NT2/D1 (cell line): ENCODE measurements at regions not wholly inside any gene's neighbourhood (a gene's known extent, or its start where the extent isn't known, plus 50 kb on each side); places are given as distances from the start of the nearest gene placed in this dataset.

Source experiments
- DNase-seq: peaks from one replicate; pipeline ENCODE4 v3.0.0-alpha.2; 2011; ENCODE audit warnings: low read depth, low spot score
- H3K27me3 ChIP-seq: 2 replicates; pipeline ENCODE4 v1.6.0; 2011; ENCODE audit warnings: mild to moderate bottlenecking; ENCODE audit not compliant: insufficient read length, insufficient read depth
- H3K36me3 ChIP-seq: 2 replicates; pipeline ENCODE4 v1.6.1; 2011; ENCODE audit warnings: mild to moderate bottlenecking, low read length, mixed read lengths; ENCODE audit not compliant: insufficient read depth, insufficient read length
- H3K4me1 ChIP-seq: 2 replicates; pipeline ENCODE4 v1.5.1; 2011; ENCODE audit not compliant: insufficient read depth, insufficient read length
- H3K4me3 ChIP-seq: 2 replicates; pipeline ENCODE4 v1.5.1; 2011; ENCODE audit warnings: low read depth; ENCODE audit not compliant: insufficient read length
- H3K9ac ChIP-seq: 2 replicates; pipeline ENCODE4 v1.6.0; 2011; ENCODE audit warnings: low read depth; ENCODE audit not compliant: insufficient read length
- H3K9me3 ChIP-seq: 2 replicates; pipeline ENCODE4 v1.5.1; 2011; ENCODE audit warnings: mild to moderate bottlenecking, low read length; ENCODE audit not compliant: insufficient read depth
- SUZ12 ChIP-seq: IDR thresholded peaks from 2 replicates; pipeline ENCODE4 v1.6.1; 2011; ENCODE audit not compliant: insufficient read length, insufficient read depth; ENCODE audit errors: extremely low read depth
- YY1 ChIP-seq: IDR thresholded peaks from 2 replicates; pipeline ENCODE4 v1.6.1; 2011; ENCODE audit not compliant: insufficient read length, insufficient read depth
- ZNF274 ChIP-seq: IDR thresholded peaks from 2 replicates; pipeline ENCODE4 v1.6.1; 2011; ENCODE audit warnings: mild to moderate bottlenecking, low read depth, low read length

GRCh38 chr9:88772575-88772974, 218.7 kb upstream of the S1PR3 start:
- Histone ChIP-seq H3K27me3 (no peaks in the 10 kb centered on the region), H3K4me3 (no peak overlapping the region), H3K9ac (no peak overlapping the region), H3K4me1 (no peaks in the 10 kb centered on the region), H3K9me3 (no peaks in the 10 kb centered on the region), H3K36me3 (no peaks in the 10 kb centered on the region)
- TF ChIP-seq ZNF274, result no peak
- no peak for TF ChIP-seq YY1
- no peak for TF ChIP-seq SUZ12
- DNase-seq, result no peak

GRCh38 chr9:88773126-88773525, 218.1 kb upstream of the S1PR3 start:
- Histone ChIP-seq H3K4me1 (no peaks in the 10 kb centered on the region), H3K36me3 (no peaks in the 10 kb centered on the region), H3K4me3 (no peak overlapping the region), H3K9me3 (no peaks in the 10 kb centered on the region), H3K27me3 (no peaks in the 10 kb centered on the region), H3K9ac (no peak overlapping the region)
- no peak for TF ChIP-seq SUZ12
- no peak for TF ChIP-seq ZNF274
- no peak for TF ChIP-seq YY1
- DNase-seq, result no peak

GRCh38 chr9:88773627-88774244, 217.5 kb upstream of the S1PR3 start:
- TF ChIP-seq SUZ12 (no peak), ZNF274 (no peak), YY1 (no peak)
- DNase-seq, result no peak
- no peak overlapping the region for H3K4me3 ChIP-seq
- H3K36me3 ChIP-seq, result no peaks in the 10 kb centered on the region
- H3K27me3 ChIP-seq, result no peaks in the 10 kb centered on the region
- H3K9ac ChIP-seq, result no peak overlapping the region
- H3K4me1 ChIP-seq, result no peaks in the 10 kb centered on the region
- no peaks in the 10 kb centered on the region for H3K9me3 ChIP-seq

GRCh38 chr9:88775037-88775471, 216.2 kb upstream of the S1PR3 start:
- DNase-seq, result no peak
- H3K9ac ChIP-seq, result no peak overlapping the region
- no peak for TF ChIP-seq ZNF274
- H3K36me3 ChIP-seq, result no peaks in the 10 kb centered on the region
- H3K4me1 ChIP-seq, result no peaks in the 10 kb centered on the region
- no peak overlapping the region for H3K4me3 ChIP-seq
- no peaks in the 10 kb centered on the region for H3K27me3 ChIP-seq
- H3K9me3 ChIP-seq, result no peaks in the 10 kb centered on the region

- H3K9ac ChIP-seq, result no peak overlapping the region
- DNase-seq, result no peak
- H3K9me3 ChIP-seq, result no peaks in the 10 kb centered on the region
- no peaks in the 10 kb centered on the region for H3K36me3 ChIP-seq
- H3K4me1 ChIP-seq, result no peaks in the 10 kb centered on the region
- no peak overlapping the region for H3K4me3 ChIP-seq
- no peak for TF ChIP-seq SUZ12
- TF ChIP-seq ZNF274, result no peak
- no peak for TF ChIP-seq YY1
- no peaks in the 10 kb centered on the region for H3K27me3 ChIP-seq
Observed at GRCh38 chr9:88775559-88775958, 215.7 kb upstream of the S1PR3 start.

GRCh38 chr9:88775966-88776365, 215.3 kb upstream of the S1PR3 start:
- H3K9ac ChIP-seq, result no peak overlapping the region
- no peak overlapping the region for H3K4me3 ChIP-seq
- no peaks in the 10 kb centered on the region for H3K4me1 ChIP-seq
- H3K27me3 ChIP-seq, result no peaks in the 10 kb centered on the region
- no peak for DNase-seq
- no peak for TF ChIP-seq ZNF274
- TF ChIP-seq SUZ12, result no peak
- TF ChIP-seq YY1, result no peak
- no peaks in the 10 kb centered on the region for H3K9me3 ChIP-seq
- H3K36me3 ChIP-seq, result no peaks in the 10 kb centered on the region

GRCh38 chr9:88776717-88777497, 214.4 kb upstream of the S1PR3 start:
- Histone ChIP-seq H3K4me1 (no peaks in the 10 kb centered on the region), H3K4me3 (no peak overlapping the region), H3K27me3 (no peaks in the 10 kb centered on the region), H3K9me3 (no peaks in the 10 kb centered on the region), H3K9ac (no peak overlapping the region), H3K36me3 (no peaks in the 10 kb centered on the region)
- DNase-seq, result no peak
- TF ChIP-seq YY1, result no peak
- no peak for TF ChIP-seq SUZ12
- no peak for TF ChIP-seq ZNF274
